Natural killer cell (primary cell): ENCODE measurements at regions not wholly inside any gene's neighbourhood (a gene's known extent, or its start where the extent isn't known, plus 50 kb on each side); places are given as distances from the start of the nearest gene placed in this dataset.
A peak's percentile ranks its signal among the peaks of the same experiment; 100 is the strongest.
"Not testable (repeated sequence)": the region's sequence is repeated elsewhere in the genome, so short reads cannot be mapped to it uniquely, and the experiment has no call there.

ENCODE experiments used
- ATAC-seq, 3 donors: fragments of 150-1000 bp in 2 of 3; fragments of 200-7000 bp in 1 of 3; cut with Tn5 transposase; 1 replicate in 1 of 3; 2 replicates in 2 of 3; pipeline ENCODE4 v1.10.0; 2021; ENCODE audit warnings: mild to moderate bottlenecking in 2 of 3, moderate library complexity in 2 of 3
- DNase-seq, 2 donors: peaks; one replicate each; pipeline versions ENCODE4 v3.0.0 to v3.0.0-alpha.2; 2013 to 2021; ENCODE audit warnings: mixed read lengths in 1 of 2
- H3K27ac ChIP-seq: one replicate; pipeline ENCODE4 v1.5.1; 2013; ENCODE audit warnings: mild to moderate bottlenecking, low read length
- H3K27me3 ChIP-seq: one replicate; pipeline ENCODE4 v1.6.1; 2013; ENCODE audit warnings: low read length; ENCODE audit not compliant: control insufficient read depth, insufficient read depth
- H3K36me3 ChIP-seq: one replicate; pipeline ENCODE4 v1.6.1; 2013; ENCODE audit warnings: low read length; ENCODE audit not compliant: control insufficient read depth, insufficient read depth
- H3K4me1 ChIP-seq: one replicate; pipeline ENCODE4 v1.6.1; 2013; ENCODE audit warnings: low read length; ENCODE audit not compliant: control insufficient read depth, insufficient read depth
- H3K4me3 ChIP-seq: one replicate; pipeline ENCODE4 v1.5.1; 2013; ENCODE audit warnings: low read length
- H3K9me3 ChIP-seq: one replicate; pipeline ENCODE4 v1.6.1; 2013; ENCODE audit warnings: low read length; ENCODE audit not compliant: control insufficient read depth, insufficient read depth
- H3K27ac Mint-ChIP-seq, 2 donors: one replicate each; pipeline ENCODE4 v1.8.0; 2022; ENCODE audit warnings: mild to moderate bottlenecking in 2 of 2, mixed read lengths in 2 of 2, moderate library complexity in 1 of 2
- H3K27me3 Mint-ChIP-seq, 2 donors: one replicate each; pipeline ENCODE4 v1.8.0; 2022; ENCODE audit warnings: low read depth in 2 of 2, mixed read lengths in 2 of 2
- H3K36me3 Mint-ChIP-seq: one replicate; pipeline ENCODE4 v1.8.0; 2022; ENCODE audit warnings: mixed read lengths
- H3K4me1 Mint-ChIP-seq, 2 donors: one replicate each; pipeline ENCODE4 v1.8.0; 2022; ENCODE audit warnings: mixed read lengths in 2 of 2
- H3K4me3 Mint-ChIP-seq: one replicate; pipeline ENCODE4 v1.8.0; 2022; ENCODE audit warnings: mild to moderate bottlenecking, moderate library complexity, mixed read lengths
- H3K9me3 Mint-ChIP-seq, 2 donors: one replicate each; pipeline ENCODE4 v1.8.0; 2022; ENCODE audit warnings: mixed read lengths in 2 of 2
- CTCF ChIP-seq: fragments of 200-600 bp; IDR thresholded peaks from one replicate; pipeline ENCODE4 v1.8.0; 2022; ENCODE audit warnings: antibody characterized with exemption
- WGBS: methylation state at CpG from one replicate; pipeline ENCODE4 v1.1.7; 2013; ENCODE audit warnings: missing lambda C conversion rate; ENCODE audit not compliant: insufficient coverage; 5-methylcytosine and 5-hydroxymethylcytosine counted together
- intact Hi-C: fragments of 100-400 bp; cut with micrococcal nuclease; formaldehyde crosslinking; loops from one replicate; pipeline ENCODE4 v1.14.2; 2022

- H3K36me3 ChIP-seq, intact Hi-C loops, H3K27me3 ChIP-seq, H3K27me3 Mint-ChIP-seq, H3K4me1 Mint-ChIP-seq, H3K27ac Mint-ChIP-seq, H3K4me3 ChIP-seq, H3K4me3 Mint-ChIP-seq, DNase-seq, ATAC-seq, H3K4me1 ChIP-seq, H3K27ac ChIP-seq, H3K36me3 Mint-ChIP-seq: not testable (repeated sequence)
- H3K9me3 Mint-ChIP-seq, result peaks cover 62 to 82% of the 10 kb centered on the region in 2 donors
- peaks cover 31% of the 10 kb centered on the region for H3K9me3 ChIP-seq
- WGBS, result 29% methylated on average over 3 of the region's 3 CpGs
Measured at GRCh38 chrY:10958122-10958521, 1430.4 kb downstream of the TSPY10 start.

GRCh38 chrY:10973422-10973821 is 1445.7 kb downstream of the TSPY10 start:
- ATAC-seq, result no peak
- Histone ChIP-seq H3K9me3 (peaks cover 43% of the 10 kb centered on the region), H3K4me1 (no peaks in the 10 kb centered on the region), H3K4me3 (no peak overlapping the region), H3K27ac (no peak overlapping the region), H3K36me3 (no peaks in the 10 kb centered on the region), H3K27me3 (no peaks in the 10 kb centered on the region)
- no peaks in the 10 kb centered on the region for H3K27me3 Mint-ChIP-seq
- peaks cover 62 to 93% of the 10 kb centered on the region in 2 donors for H3K9me3 Mint-ChIP-seq
- intact Hi-C loops, result no loop called here
- WGBS, result 73% methylated on average over 10 of the region's 10 CpGs
- no peak for TF ChIP-seq CTCF
- H3K4me3 Mint-ChIP-seq, result no peak overlapping the region
- H3K4me1 Mint-ChIP-seq, result no peaks in the 10 kb centered on the region
- no peaks in the 10 kb centered on the region for H3K36me3 Mint-ChIP-seq
- DNase-seq, result no peak
- H3K27ac Mint-ChIP-seq, result no peak overlapping the region

GRCh38 chrY:10986655-10987054 is 1459.0 kb downstream of the TSPY10 start:
- no peak for DNase-seq

GRCh38 chrY:10987626-10988025 is 1459.9 kb downstream of the TSPY10 start:
- no peaks in the 10 kb centered on the region for H3K4me1 Mint-ChIP-seq
- H3K27ac ChIP-seq, result no peak overlapping the region
- intact Hi-C loops, result no loop called here
- no peak overlapping the region for H3K4me3 Mint-ChIP-seq
- peaks cover 67 to 98% of the 10 kb centered on the region in 2 donors for H3K9me3 Mint-ChIP-seq
- H3K27me3 ChIP-seq, result no peaks in the 10 kb centered on the region
- H3K4me3 ChIP-seq, result no peak overlapping the region
- H3K36me3 Mint-ChIP-seq, result no peaks in the 10 kb centered on the region
- H3K27ac Mint-ChIP-seq, result no peak overlapping the region
- DNase-seq, result no peak
- H3K9me3 ChIP-seq, result peaks cover 56% of the 10 kb centered on the region
- 34% methylated on average over 1 of the region's 1 CpG for WGBS
- peak in 1 of 3 donors; percentile 41 for ATAC-seq
- no peak for TF ChIP-seq CTCF
- H3K36me3 ChIP-seq, result no peaks in the 10 kb centered on the region
- H3K27me3 Mint-ChIP-seq, result no peaks in the 10 kb centered on the region
- no peaks in the 10 kb centered on the region for H3K4me1 ChIP-seq

More at GRCh38 chrY:10986655-10987054, 1459.0 kb downstream of the TSPY10 start:
- no peaks in the 10 kb centered on the region for H3K27me3 Mint-ChIP-seq
- Histone ChIP-seq H3K36me3 (no peaks in the 10 kb centered on the region), H3K9me3 (peaks cover 53% of the 10 kb centered on the region), H3K4me3 (no peak overlapping the region), H3K27ac (no peak overlapping the region), H3K4me1 (no peaks in the 10 kb centered on the region), H3K27me3 (no peaks in the 10 kb centered on the region)
- no peak for ATAC-seq
- no peak overlapping the region for H3K4me3 Mint-ChIP-seq
- 56% methylated on average over 2 of the region's 2 CpGs for WGBS
- peaks cover 68 to 98% of the 10 kb centered on the region in 2 donors for H3K9me3 Mint-ChIP-seq
- no peaks in the 10 kb centered on the region for H3K36me3 Mint-ChIP-seq
- no peaks in the 10 kb centered on the region for H3K4me1 Mint-ChIP-seq
- intact Hi-C loops, result no loop called here
- H3K27ac Mint-ChIP-seq, result no peak overlapping the region
- no peak for TF ChIP-seq CTCF
